SU-DHL-6 (cell line): ENCODE measurements at regions not wholly inside any gene's neighbourhood (a gene's known extent, or its start where the extent isn't known, plus 50 kb on each side); places are given as distances from the start of the nearest gene placed in this dataset.

ENCODE experiments used
- H2AFZ ChIP-seq: fragments of 200-600 bp; sonication (generic); 2 replicates; pipeline ENCODE4 v1.6.1; 2014; ENCODE audit warnings: low read depth, mild to moderate bottlenecking, moderate library complexity, mixed read lengths, antibody characterized with exemption, low read length; ENCODE audit not compliant: severe bottlenecking
- H3F3A ChIP-seq: fragments of 200-600 bp; shearing (Covaris generic); 2 replicates; pipeline ENCODE4 v1.6.0; 2016; ENCODE audit warnings: antibody characterized with exemption, mild to moderate bottlenecking; ENCODE audit not compliant: insufficient read depth
- H3K27ac ChIP-seq: fragments of 200-600 bp; sonication (generic); 2 replicates; pipeline ENCODE4 v1.5.1; 2016; ENCODE audit warnings: low read depth, mild to moderate bottlenecking, low read length, moderate library complexity, mixed read lengths
- H3K27me3 ChIP-seq: fragments of 200-600 bp; sonication (generic), shearing (Covaris generic); 2 replicates; pipeline ENCODE4 v1.6.0; 2014; ENCODE audit warnings: mild to moderate bottlenecking, low read length
- H3K36me3 ChIP-seq: fragments of 200-600 bp; sonication (generic); 2 replicates; pipeline ENCODE4 v1.6.1; 2014; ENCODE audit warnings: mild to moderate bottlenecking, low read length, mixed read lengths
- H3K4me2 ChIP-seq: fragments of 300-600, 200-600 bp; shearing (Covaris generic), sonication (generic); 2 replicates; pipeline ENCODE4 v1.6.0; 2014; ENCODE audit warnings: low read length, low read depth, mild to moderate bottlenecking; ENCODE audit not compliant: poor library complexity, severe bottlenecking
- H3K4me3 ChIP-seq: fragments of 200-600 bp; sonication (generic); 2 replicates; pipeline ENCODE4 v1.5.1; 2014; ENCODE audit warnings: antibody characterized with exemption, low read length, mild to moderate bottlenecking, mixed read lengths; ENCODE audit not compliant: insufficient read depth, poor library complexity, severe bottlenecking
- H3K79me2 ChIP-seq: fragments of 200-600 bp; sonication (generic); 2 replicates; pipeline ENCODE4 v1.6.1; 2014; ENCODE audit warnings: mild to moderate bottlenecking, low read length, moderate library complexity; ENCODE audit not compliant: insufficient read depth
- H3K9ac ChIP-seq: fragments of 200-600 bp; sonication (generic); 2 replicates; pipeline ENCODE4 v1.7.0; 2014; ENCODE audit warnings: mild to moderate bottlenecking, low read length
- H3K9me2 ChIP-seq: fragments of 200-600 bp; sonication (generic); replicated peaks from 2 replicates; pipeline ENCODE4 v1.6.1; 2014; ENCODE audit warnings: low read length; ENCODE audit not compliant: insufficient read depth
- H3K9me3 ChIP-seq: fragments of 200-600 bp; sonication (generic); 2 replicates; pipeline ENCODE4 v1.6.1; 2014; ENCODE audit warnings: low read length, mixed read lengths; ENCODE audit not compliant: insufficient read depth
- H4K20me1 ChIP-seq: fragments of 200-600 bp; sonication (generic); 2 replicates; pipeline ENCODE4 v1.6.1; 2014; ENCODE audit warnings: low read depth, mild to moderate bottlenecking, antibody characterized with exemption, low read length, moderate library complexity, mixed read lengths
- CTCF ChIP-seq: fragments of 200-600 bp; sonication (generic); IDR thresholded peaks from one replicate; pipeline ENCODE4 v1.5.1; 2017; ENCODE audit warnings: antibody characterized with exemption, mild to moderate bottlenecking, low read length, moderate library complexity; ENCODE audit not compliant: insufficient read depth, poor library complexity, severe bottlenecking
- EZH2phosphoT487 ChIP-seq: fragments of 200-600 bp; sonication (generic), shearing (Covaris generic); conservative IDR thresholded peaks from 2 replicates; pipeline ENCODE4 v1.6.1; 2018; ENCODE audit warnings: mild to moderate bottlenecking, antibody characterized with exemption, low read length, moderate library complexity, mixed read lengths

DNA sequence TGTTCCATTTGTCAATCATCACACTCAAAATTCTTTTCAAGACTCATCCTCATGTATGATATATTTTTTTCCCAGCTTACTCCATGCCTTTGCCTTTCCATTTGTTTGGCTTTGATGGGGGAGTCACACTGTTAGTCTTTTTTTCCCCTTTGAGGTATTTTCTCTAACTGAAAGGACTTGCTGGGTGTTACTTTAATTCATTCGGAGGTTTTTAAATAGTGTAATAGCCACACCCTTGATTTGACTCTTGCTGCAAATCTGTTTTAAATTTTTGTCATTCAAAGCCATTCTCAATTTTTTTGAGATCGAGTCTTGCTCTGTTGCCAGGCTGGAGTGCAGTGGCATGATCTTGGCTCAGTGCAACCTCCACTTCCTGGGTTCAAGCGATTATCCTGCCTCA is 84.1 kb downstream of the C11orf87 start:
- no peak overlapping the region for H3K4me3 ChIP-seq
- TF ChIP-seq CTCF (no peak), EZH2phosphoT487 (no peak)
- H3K36me3 ChIP-seq: no peaks in the 10 kb centered on the region
- no peak overlapping the region for H2AFZ ChIP-seq
- H3K9ac ChIP-seq: no peak overlapping the region
- H3K79me2 ChIP-seq: no peaks in the 10 kb centered on the region
- H3K4me2 ChIP-seq: no peak overlapping the region
- H3F3A ChIP-seq: no peaks in the 10 kb centered on the region
- no peaks in the 10 kb centered on the region for H3K9me3 ChIP-seq
- no peaks in the 10 kb centered on the region for H3K27me3 ChIP-seq
- no peaks in the 10 kb centered on the region for H4K20me1 ChIP-seq
- H3K27ac ChIP-seq: no peak overlapping the region
- no peaks in the 10 kb centered on the region for H3K9me2 ChIP-seq

- H4K20me1 ChIP-seq: no peaks in the 10 kb centered on the region
- no peak overlapping the region for H3K4me2 ChIP-seq
- H3K9me2 ChIP-seq: no peaks in the 10 kb centered on the region
- H3K27ac ChIP-seq: no peak overlapping the region
- H2AFZ ChIP-seq: no peak overlapping the region
- H3F3A ChIP-seq: no peaks in the 10 kb centered on the region
- no peak overlapping the region for H3K9ac ChIP-seq
- TF ChIP-seq CTCF (no peak), EZH2phosphoT487 (no peak)
- H3K9me3 ChIP-seq: no peaks in the 10 kb centered on the region
- no peaks in the 10 kb centered on the region for H3K27me3 ChIP-seq
- no peaks in the 10 kb centered on the region for H3K36me3 ChIP-seq
- H3K79me2 ChIP-seq: no peaks in the 10 kb centered on the region
- H3K4me3 ChIP-seq: no peak overlapping the region
These were observed 85.3 kb downstream of the C11orf87 start for GRCh38 chr11:109507331-109507730.

GRCh38 chr11:109507836-109508561 is 86.0 kb downstream of the C11orf87 start:
- H4K20me1 ChIP-seq: no peaks in the 10 kb centered on the region
- no peaks in the 10 kb centered on the region for H3K27me3 ChIP-seq
- no peaks in the 10 kb centered on the region for H3K79me2 ChIP-seq
- H2AFZ ChIP-seq: no peak overlapping the region
- no peaks in the 10 kb centered on the region for H3K36me3 ChIP-seq
- H3K9ac ChIP-seq: no peak overlapping the region
- no peaks in the 10 kb centered on the region for H3K9me3 ChIP-seq
- H3K4me2 ChIP-seq: no peak overlapping the region
- no peaks in the 10 kb centered on the region for H3F3A ChIP-seq
- H3K27ac ChIP-seq: no peak overlapping the region
- no peak overlapping the region for H3K4me3 ChIP-seq
- no peaks in the 10 kb centered on the region for H3K9me2 ChIP-seq
- no peak for TF ChIP-seq CTCF
- TF ChIP-seq EZH2phosphoT487: no peak
